Mesothelial cell of epicardium (in vitro differentiated cells): ENCODE measurements at regions not wholly inside any gene's neighbourhood (a gene's known extent, or its start where the extent isn't known, plus 50 kb on each side); places are given as distances from the start of the nearest gene placed in this dataset.

ENCODE experiments used
- DNase-seq, 2 experiments: peaks; one replicate each; pipeline ENCODE4 v3.0.0; 2021; ENCODE audit warnings: low spot score in 2 of 2; ENCODE audit not compliant: unreplicated experiment in 2 of 2
- H3K27ac Mint-ChIP-seq: 2 replicates; pipeline ENCODE4 v1.8.0; 2021; ENCODE audit warnings: mixed read lengths
- H3K27me3 Mint-ChIP-seq: 2 replicates; pipeline ENCODE4 v1.8.0; 2021; ENCODE audit warnings: low read depth, mixed read lengths
- H3K36me3 Mint-ChIP-seq: 2 replicates; pipeline ENCODE4 v1.8.0; 2021; ENCODE audit warnings: mixed read lengths
- H3K4me1 Mint-ChIP-seq: 2 replicates; pipeline ENCODE4 v1.8.0; 2021; ENCODE audit warnings: mixed read lengths
- H3K4me3 Mint-ChIP-seq: 2 replicates; pipeline ENCODE4 v1.8.0; 2021; ENCODE audit warnings: mild to moderate bottlenecking, moderate library complexity, mixed read lengths
- H3K9me3 Mint-ChIP-seq: 2 replicates; pipeline ENCODE4 v1.8.0; 2021; ENCODE audit warnings: mixed read lengths
- CTCF ChIP-seq: fragments of 200-600 bp; sonication (generic); IDR thresholded peaks from one replicate; pipeline ENCODE4 v1.5.0; 2021; ENCODE audit warnings: antibody characterized with exemption; ENCODE audit not compliant: unreplicated experiment

GRCh38 chr16:85279825-85280545, 167.7 kb upstream of the CIBAR2 start:
- H3K27ac Mint-ChIP-seq = peak overlapping the region; percentile 69
- no peaks in the 10 kb centered on the region for H3K9me3 Mint-ChIP-seq
- TF ChIP-seq CTCF = no peak
- H3K36me3 Mint-ChIP-seq = peaks cover 2% of the 10 kb centered on the region
- no peak overlapping the region for H3K4me3 Mint-ChIP-seq
- no peaks in the 10 kb centered on the region for H3K27me3 Mint-ChIP-seq
- peaks cover 28% of the 10 kb centered on the region for H3K4me1 Mint-ChIP-seq
- no peak for DNase-seq

DNA sequence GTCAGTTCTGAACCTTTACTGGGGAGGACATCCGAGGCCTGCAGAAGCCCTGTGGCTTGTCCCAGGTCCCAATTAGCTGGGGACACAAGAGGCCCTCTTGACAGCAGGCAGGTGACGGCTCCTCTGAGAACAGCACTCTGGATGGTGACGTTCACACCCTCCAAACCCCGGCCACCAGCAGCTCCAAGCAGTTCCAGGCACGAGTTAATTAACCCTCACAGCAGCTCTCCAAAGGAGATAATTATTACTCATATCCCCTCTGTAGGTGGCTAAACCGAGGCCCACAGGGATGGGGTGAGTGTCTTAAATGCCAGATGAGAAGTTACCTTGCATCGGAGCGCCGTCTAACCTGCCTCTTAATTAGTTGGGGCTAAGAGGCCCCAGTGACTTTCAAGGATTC, 168.9 kb upstream of the CIBAR2 start:
- DNase-seq = no peak
- peaks cover 30% of the 10 kb centered on the region for H3K4me1 Mint-ChIP-seq

GRCh38 chr16:85282842-85283241, 170.6 kb upstream of the CIBAR2 start:
- peaks cover 36% of the 10 kb centered on the region for H3K4me1 Mint-ChIP-seq
- H3K36me3 Mint-ChIP-seq = peaks cover 2% of the 10 kb centered on the region

More for the DNA sequence above, 168.9 kb upstream of the CIBAR2 start:
- Mint-ChIP-seq H3K27me3 (no peaks in the 10 kb centered on the region), H3K27ac (no peak overlapping the region), H3K9me3 (no peaks in the 10 kb centered on the region), H3K36me3 (peaks cover 2% of the 10 kb centered on the region), H3K4me3 (no peak overlapping the region)
- no peak for TF ChIP-seq CTCF

DNA sequence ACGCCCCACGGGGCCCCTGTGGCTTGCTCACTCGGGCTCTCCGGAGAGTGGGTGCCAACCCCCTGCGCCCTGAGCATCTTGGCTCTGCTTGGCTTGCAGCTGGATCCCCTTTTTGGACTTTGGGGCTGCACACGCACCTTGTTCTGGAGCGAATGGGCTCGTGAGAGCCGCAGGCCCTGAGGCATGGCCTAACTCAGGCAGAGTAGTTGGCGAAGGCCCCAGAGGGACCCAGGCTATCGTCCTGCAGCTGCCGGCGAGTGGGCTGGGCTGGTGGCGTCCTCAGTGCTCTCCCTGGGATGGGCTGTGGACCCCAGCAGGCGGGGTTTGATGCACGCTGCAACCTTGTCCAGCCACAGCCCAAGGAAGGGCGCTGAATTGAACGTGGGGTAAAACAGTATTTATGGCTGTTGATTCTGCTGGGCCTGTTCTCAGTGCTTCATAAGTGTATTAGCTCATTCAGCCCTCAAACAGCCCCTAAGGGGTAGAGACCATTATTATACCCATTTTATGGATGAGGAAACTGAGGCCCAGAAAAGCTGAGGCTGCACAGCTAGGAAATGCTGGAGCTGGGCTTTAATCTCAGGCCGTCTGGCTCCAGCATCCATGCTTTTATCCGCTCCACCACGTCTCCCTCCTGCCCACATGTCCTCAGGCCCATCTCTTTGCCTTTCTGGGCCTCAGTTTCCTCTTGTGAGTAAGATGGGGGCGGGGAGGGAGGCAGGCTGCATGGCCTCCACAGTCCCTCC, 171.2 kb upstream of the CIBAR2 start:
- Mint-ChIP-seq H3K4me3 (no peak overlapping the region), H3K9me3 (no peaks in the 10 kb centered on the region), H3K36me3 (peaks cover 2% of the 10 kb centered on the region), H3K4me1 (peaks cover 35% of the 10 kb centered on the region), H3K27me3 (no peaks in the 10 kb centered on the region), H3K27ac (no peak overlapping the region)
- no peak for TF ChIP-seq CTCF
- no peak for DNase-seq

More at GRCh38 chr16:85282842-85283241, 170.6 kb upstream of the CIBAR2 start:
- no peak for TF ChIP-seq CTCF
- no peak for DNase-seq
- Mint-ChIP-seq H3K27ac (no peak overlapping the region), H3K9me3 (no peaks in the 10 kb centered on the region), H3K27me3 (no peaks in the 10 kb centered on the region), H3K4me3 (no peak overlapping the region)

- no peaks in the 10 kb centered on the region for H3K27me3 Mint-ChIP-seq
- peaks cover 2% of the 10 kb centered on the region for H3K36me3 Mint-ChIP-seq
- DNase-seq = no peak
- TF ChIP-seq CTCF = no peak
- no peaks in the 10 kb centered on the region for H3K9me3 Mint-ChIP-seq
- H3K27ac Mint-ChIP-seq = peak overlapping the region; percentile 34
- no peak overlapping the region for H3K4me3 Mint-ChIP-seq
- peaks cover 28% of the 10 kb centered on the region for H3K4me1 Mint-ChIP-seq
Observed at GRCh38 chr16:85284141-85284817, 172.0 kb upstream of the CIBAR2 start.
